HCT116 (cell line): ENCODE measurements at regions not wholly inside any gene's neighbourhood (a gene's known extent, or its start where the extent isn't known, plus 50 kb on each side); places are given as distances from the start of the nearest gene placed in this dataset.
A peak's percentile ranks its signal among the peaks of the same experiment; 100 is the strongest.

Experiments
- ATAC-seq: fragments of 200-7000 bp; cut with Tn5 transposase; 2 replicates; pipeline ENCODE4 v1.9.1; 2020; ENCODE audit warnings: mild to moderate bottlenecking, moderate library complexity
- BruUV-seq: library from RNA; stranded (reverse); fragments of 400-500 nt; replicated peaks from 2 replicates; lab custom pipeline; 2021; lab: Mats Ljungman, UMichigan
- CTCF ChIA-PET: fragments of 300-600 bp; sonication (Branson Sonifier 250); formaldehyde crosslinking; loops from one replicate; lab custom pipeline; 2021; ENCODE audit warnings: antibody characterized with exemption; lab: Charles Lee
- POLR2A ChIA-PET: fragments of 300-600, 350-600 bp; sonication (Branson Sonifier 250); formaldehyde crosslinking; loops from one replicate; lab custom pipeline; 2021; ENCODE audit warnings: antibody characterized with exemption; lab: Charles Lee
- RAD21 ChIA-PET, 2 experiments: fragments of 300-600 bp; sonication (Branson Sonifier 250); formaldehyde crosslinking; loops; one replicate each; lab custom pipeline; 2023; ENCODE audit warnings: low total read pairs in 2 of 2; ENCODE audit not compliant: uncharacterized antibody in 2 of 2, unreplicated experiment in 2 of 2, low non-redundant PET in 1 of 2; lab: Charles Lee
- DNase-seq: peaks from one replicate; pipeline ENCODE4 v3.0.0-alpha.2; 2010; ENCODE audit warnings: low read depth, low spot score
- H2AFZ ChIP-seq: fragments of 200-600 bp; shearing (Covaris generic), sonication (generic); 2 replicates; pipeline ENCODE4 v1.6.1; 2017; ENCODE audit warnings: low read depth, mixed run types, mixed read lengths, antibody characterized with exemption, low read length; ENCODE audit not compliant: poor library complexity, severe bottlenecking
- H3K27ac ChIP-seq: 2 replicates; pipeline ENCODE4 v1.5.1; 2012; ENCODE audit warnings: low read depth, low read length
- H3K27me3 ChIP-seq: fragments of 200-600 bp; sonication (generic); 2 replicates; pipeline ENCODE4 v1.6.1; 2016; ENCODE audit warnings: mixed run types, low read length, mixed read lengths; ENCODE audit not compliant: insufficient read depth
- H3K36me3 ChIP-seq, 2 experiments: fragments of 200-500 bp in 1 of 2; fragments of 200-600 bp in 1 of 2; sonication (Bioruptor generic) in 1 of 2; sonication (generic) in 1 of 2; 2 replicates each; pipeline versions ENCODE4 v1.5.1 to v1.6.1; 2014 to 2016; ENCODE audit warnings: low read length in 2 of 2, inconsistent platforms in 1 of 2, mixed read lengths in 1 of 2, mixed run types in 1 of 2; ENCODE audit not compliant: insufficient read depth in 2 of 2, control insufficient read depth in 1 of 2
- H3K4me1 ChIP-seq, 2 experiments: fragments of 200-600 bp in 1 of 2; sonication (generic) in 1 of 2; 2 replicates each; pipeline versions ENCODE4 v1.5.1 to v1.6.1; 2012 to 2017; ENCODE audit warnings: low read length in 2 of 2, inconsistent platforms in 1 of 2, mild to moderate bottlenecking in 1 of 2, mixed read lengths in 1 of 2, mixed run types in 1 of 2, moderate library complexity in 1 of 2; ENCODE audit not compliant: insufficient read depth in 2 of 2, control insufficient read depth in 1 of 2
- H3K4me2 ChIP-seq: fragments of 200-600 bp; sonication (generic); 2 replicates; pipeline ENCODE4 v1.6.1; 2017; ENCODE audit warnings: mixed run types, low read length, mixed read lengths
- H3K4me3 ChIP-seq, 2 experiments: fragments of 200-600 bp in 1 of 2; sonication (generic) in 1 of 2; replicated peaks in 1 of 2; 2 replicates each; pipeline ENCODE4 v1.5.1; 2011 to 2016; ENCODE audit warnings: low read length in 2 of 2, control low read depth in 1 of 2, low read depth in 1 of 2, mild to moderate bottlenecking in 1 of 2, mixed read lengths in 1 of 2, mixed run types in 1 of 2
- H3K79me2 ChIP-seq: fragments of 200-600 bp; sonication (generic); 2 replicates; pipeline ENCODE4 v1.6.1; 2017; ENCODE audit warnings: mild to moderate bottlenecking, mixed run types, low read length, moderate library complexity, mixed read lengths; ENCODE audit not compliant: insufficient read depth
- H3K9ac ChIP-seq: fragments of 200-600 bp; sonication (generic); 2 replicates; pipeline ENCODE4 v1.6.1; 2016; ENCODE audit warnings: low read length, mixed read lengths
- H3K9me2 ChIP-seq: fragments of 200-600 bp; sonication (generic), shearing (Covaris generic); 2 replicates; pipeline ENCODE4 v1.6.1; 2017; ENCODE audit warnings: mixed run types, mild to moderate bottlenecking, moderate library complexity; ENCODE audit not compliant: insufficient read depth
- H3K9me3 ChIP-seq, 2 experiments: fragments of 200-500 bp in 1 of 2; fragments of 200-600 bp in 1 of 2; sonication (Bioruptor generic) in 1 of 2; sonication (generic) in 1 of 2; 2 replicates each; pipeline ENCODE4 v1.6.1; 2014 to 2017; ENCODE audit warnings: low read length in 2 of 2, mixed read lengths in 2 of 2, inconsistent platforms in 1 of 2, low read depth in 1 of 2, mild to moderate bottlenecking in 1 of 2, mixed run types in 1 of 2, moderate library complexity in 1 of 2; ENCODE audit not compliant: control insufficient read depth in 1 of 2, insufficient read depth in 1 of 2
- H4K20me1 ChIP-seq: fragments of 200-600 bp; sonication (generic), shearing (Covaris generic); 2 replicates; pipeline ENCODE4 v1.6.1; 2017; ENCODE audit warnings: mixed run types, mild to moderate bottlenecking, moderate library complexity; ENCODE audit not compliant: insufficient read depth
- CBX3 ChIP-seq: IDR thresholded peaks from 2 replicates; pipeline ENCODE4 v1.6.1; 2012; ENCODE audit warnings: low read depth
- CEBPB ChIP-seq: IDR thresholded peaks from 2 replicates; pipeline ENCODE4 v1.6.1; 2012; ENCODE audit warnings: low read depth
- EZH2 ChIP-seq: fragments of 200-600 bp; sonication (generic); IDR thresholded peaks from 2 replicates; pipeline ENCODE4 v1.6.1; 2017; ENCODE audit warnings: antibody characterized with exemption, mixed run types
- FOSL1 ChIP-seq: IDR thresholded peaks from 2 replicates; pipeline ENCODE4 v1.6.1; 2012; ENCODE audit warnings: low read depth
- JUND ChIP-seq: IDR thresholded peaks from 2 replicates; pipeline ENCODE4 v1.6.1; 2012
- POLR2A ChIP-seq: IDR thresholded peaks from 2 replicates; pipeline ENCODE4 v1.7.0; 2011; ENCODE audit warnings: borderline replicate concordance; ENCODE audit not compliant: insufficient read depth, insufficient read length; ENCODE audit errors: extremely low read depth
- POLR2AphosphoS5 ChIP-seq: IDR thresholded peaks from 2 replicates; pipeline ENCODE4 v1.6.1; 2011; ENCODE audit warnings: mild to moderate bottlenecking, low read depth, low read length, moderate library complexity
- SIN3A ChIP-seq: IDR thresholded peaks from 2 replicates; pipeline ENCODE4 v1.6.1; 2012; ENCODE audit warnings: low read depth
- SP1 ChIP-seq: IDR thresholded peaks from 2 replicates; pipeline ENCODE4 v1.6.1; 2012; ENCODE audit warnings: low read depth
- TCF7L2 ChIP-seq: IDR thresholded peaks from 2 replicates; pipeline ENCODE4 v1.7.0; 2011; ENCODE audit warnings: borderline replicate concordance, inconsistent platforms; ENCODE audit not compliant: insufficient read depth, insufficient read length; ENCODE audit errors: extremely low read depth
- YY1 ChIP-seq: IDR thresholded peaks from 2 replicates; pipeline ENCODE4 v1.6.1; 2011; ENCODE audit warnings: low read length, low read depth, moderate library complexity, mild to moderate bottlenecking; ENCODE audit not compliant: insufficient replicate concordance; ENCODE audit errors: extremely low read depth
- ZFX ChIP-seq: fragments of 450-650 bp; IDR thresholded peaks from 2 replicates; pipeline ENCODE4 v1.6.1; 2017
- intact Hi-C: fragments of 100-400 bp; cut with micrococcal nuclease; formaldehyde crosslinking; loops from 2 replicates; pipeline ENCODE4 v1.10.0; 2022
- TF ChIP-seq, protein P1 (sequence below): IDR thresholded peaks from 2 replicates; pipeline ENCODE4 v1.6.1; 2012
- TF ChIP-seq, protein P2 (sequence below), 3 experiments: fragments of 200-600 bp in 1 of 3; sonication (generic) in 1 of 3; IDR thresholded peaks in 2 of 3; conservative IDR thresholded peaks in 1 of 3; 2 replicates each; pipeline ENCODE4 v1.5.1; 2012 to 2017; ENCODE audit warnings: low read depth in 2 of 3, low read length in 2 of 3, antibody characterized with exemption in 1 of 3, borderline replicate concordance in 1 of 3, control low read depth in 1 of 3, mild to moderate bottlenecking in 1 of 3, mixed read lengths in 1 of 3, mixed run types in 1 of 3, moderate library complexity in 1 of 3; ENCODE audit not compliant: insufficient read depth in 1 of 3

DNA sequence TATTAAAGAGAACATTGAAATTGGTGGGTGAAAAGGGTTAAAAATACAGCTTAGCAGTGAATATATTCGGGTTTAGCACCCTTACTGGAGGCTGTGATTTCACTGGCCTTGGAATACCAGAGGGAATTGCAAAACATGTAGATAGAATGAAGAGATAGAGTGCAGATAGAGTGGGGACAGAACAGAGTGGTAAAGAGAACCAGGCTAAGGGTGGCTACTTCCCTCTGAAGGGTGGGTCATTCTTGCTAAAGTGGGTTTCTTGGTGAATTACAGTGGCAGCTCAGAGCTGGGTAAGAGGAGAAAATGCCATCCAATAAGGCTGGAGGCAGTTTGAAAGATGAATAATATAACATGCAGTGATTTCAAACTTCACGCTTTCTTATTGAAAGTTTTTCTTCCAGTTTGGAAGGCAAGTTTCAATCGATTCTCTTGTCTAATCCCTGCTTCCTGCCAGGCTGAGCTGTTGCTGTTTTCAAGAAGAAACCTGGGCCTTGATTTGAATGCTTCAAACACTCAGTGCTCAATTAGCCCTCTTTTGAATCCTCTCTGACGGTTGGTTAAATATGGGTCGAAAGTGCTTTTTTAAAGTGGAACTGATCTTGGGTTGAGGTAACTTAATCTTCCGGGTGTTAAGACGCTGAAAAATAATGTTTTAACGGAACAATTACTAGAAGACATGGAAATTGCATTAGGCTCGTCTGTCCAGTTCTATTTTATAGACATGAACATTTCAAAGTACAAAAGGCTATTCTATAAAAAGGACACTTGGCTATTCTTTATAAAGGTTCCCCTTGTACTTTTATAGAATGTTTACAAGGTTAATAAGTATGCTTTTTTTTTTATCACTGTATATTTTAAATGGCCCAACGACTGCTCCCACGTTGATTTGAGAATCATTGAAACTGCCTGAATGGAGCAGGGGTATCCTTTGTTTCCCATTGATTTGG lies 203.3 kb downstream of the BCAS1 start:
- peak overlapping the region in 1 of 2 experiments; percentile 44; a peak in 3 of 4 replicates for H3K4me3 ChIP-seq

DNA sequence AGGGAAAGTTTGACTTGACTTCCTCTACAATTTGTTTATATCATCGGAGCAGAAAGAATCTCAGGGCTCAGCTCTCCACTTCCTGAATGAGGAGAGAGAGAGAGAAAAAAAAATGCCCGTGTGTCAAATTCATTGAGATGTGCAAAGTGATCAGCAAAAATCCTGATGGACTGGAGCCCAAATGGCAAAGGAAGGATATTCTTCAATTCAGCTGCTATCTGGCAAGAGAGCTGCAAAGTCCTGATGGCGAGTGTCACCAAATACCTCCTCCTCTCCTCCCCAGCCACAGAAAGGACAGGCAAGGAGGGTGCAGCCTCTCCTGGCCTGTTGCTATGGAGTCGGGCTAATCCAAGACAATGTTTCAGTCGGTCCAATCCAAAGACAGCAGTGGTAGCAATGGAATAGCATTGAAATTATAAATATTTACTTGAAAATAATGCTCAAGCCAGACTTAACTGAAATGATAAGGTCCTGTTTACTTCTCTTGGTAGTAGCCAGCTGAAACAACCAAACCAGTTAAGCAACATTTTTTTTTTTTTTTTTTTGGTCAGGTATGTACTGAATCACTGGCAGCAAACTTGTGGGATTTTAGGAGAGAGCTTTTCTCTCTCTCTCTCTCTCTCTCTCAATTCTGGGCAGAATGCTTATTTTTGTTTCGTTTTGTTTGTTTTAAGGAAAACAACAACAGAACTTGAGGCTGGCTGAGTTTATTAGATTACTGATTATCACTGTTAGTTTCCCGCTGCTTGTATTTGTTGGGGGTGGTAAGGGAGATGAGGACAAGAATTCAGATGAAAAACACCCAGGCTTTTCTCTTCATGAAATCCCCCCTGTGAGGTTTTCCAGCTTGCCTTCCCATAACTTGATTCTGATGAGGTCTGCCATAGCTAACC lies 204.2 kb downstream of the BCAS1 start:
- Histone ChIP-seq H2AFZ (peak overlapping the region; percentile 98), H3K4me2 (peak overlapping the region; percentile 67), H3K27ac (peak overlapping the region; percentile 40; the same call in 1 of the 2 replicates), H3K9me3 (no peaks in the 10 kb centered on the region), H3K4me1 (peaks cover 31 to 39% of the 10 kb centered on the region in 2 experiments), H3K4me3 (peak overlapping the region; percentile 13 to 44), H3K79me2 (no peaks in the 10 kb centered on the region), H3K27me3 (no peaks in the 10 kb centered on the region), H3K9ac (peak overlapping the region; percentile 34), H3K36me3 (no peaks in the 10 kb centered on the region), H3K9me2 (no peaks in the 10 kb centered on the region), H4K20me1 (no peaks in the 10 kb centered on the region)
- no TSS peak for BruUV-seq
- peak; percentile 70 for ATAC-seq
- no peak for DNase-seq
- RAD21 ChIA-PET = no interaction called here
- POLR2A ChIA-PET = interaction anchor here (0.6 to 1.2 kb wide), 2 partner anchors 37 to 243 kb away, joined by 3 read pairs; no protein-coding TSS in a partner anchor
- intact Hi-C loops = loop anchor here (5.0 kb wide), 1 partner anchor 274 kb away; the partner anchor contains the start of gene ZNF217
- CTCF ChIA-PET = no interaction called here
- no peak for TF ChIP-seq POLR2AphosphoS5
- no peak for TF ChIP-seq CBX3
- no peak for TF ChIP-seq EZH2
- no peak for TF ChIP-seq YY1
- TF ChIP-seq, protein P1, sequence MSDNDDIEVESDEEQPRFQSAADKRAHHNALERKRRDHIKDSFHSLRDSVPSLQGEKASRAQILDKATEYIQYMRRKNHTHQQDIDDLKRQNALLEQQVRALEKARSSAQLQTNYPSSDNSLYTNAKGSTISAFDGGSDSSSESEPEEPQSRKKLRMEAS = no peak
- TF ChIP-seq, protein P2, sequence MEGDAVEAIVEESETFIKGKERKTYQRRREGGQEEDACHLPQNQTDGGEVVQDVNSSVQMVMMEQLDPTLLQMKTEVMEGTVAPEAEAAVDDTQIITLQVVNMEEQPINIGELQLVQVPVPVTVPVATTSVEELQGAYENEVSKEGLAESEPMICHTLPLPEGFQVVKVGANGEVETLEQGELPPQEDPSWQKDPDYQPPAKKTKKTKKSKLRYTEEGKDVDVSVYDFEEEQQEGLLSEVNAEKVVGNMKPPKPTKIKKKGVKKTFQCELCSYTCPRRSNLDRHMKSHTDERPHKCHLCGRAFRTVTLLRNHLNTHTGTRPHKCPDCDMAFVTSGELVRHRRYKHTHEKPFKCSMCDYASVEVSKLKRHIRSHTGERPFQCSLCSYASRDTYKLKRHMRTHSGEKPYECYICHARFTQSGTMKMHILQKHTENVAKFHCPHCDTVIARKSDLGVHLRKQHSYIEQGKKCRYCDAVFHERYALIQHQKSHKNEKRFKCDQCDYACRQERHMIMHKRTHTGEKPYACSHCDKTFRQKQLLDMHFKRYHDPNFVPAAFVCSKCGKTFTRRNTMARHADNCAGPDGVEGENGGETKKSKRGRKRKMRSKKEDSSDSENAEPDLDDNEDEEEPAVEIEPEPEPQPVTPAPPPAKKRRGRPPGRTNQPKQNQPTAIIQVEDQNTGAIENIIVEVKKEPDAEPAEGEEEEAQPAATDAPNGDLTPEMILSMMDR (IDR thresholded peaks at IDR 0.05 in 2 of 3, conservative IDR thresholded peaks at IDR 0.05 in 1 of 3; ENCODE audit: borderline replicate concordance in 1 of 3, insufficient read depth in 1 of 3, low read depth in 2 of 3, low read length in 2 of 3) = no peak
- no peak for TF ChIP-seq POLR2A
- TF ChIP-seq FOSL1 = 0 out of 2 replicates have a peak, but pooled peaks have one; percentile 11
- TF ChIP-seq ZFX = no peak
- peak; percentile 33; the same call in 1 of the 2 replicates for TF ChIP-seq SIN3A
- peak; percentile 30; the same call in 1 of the 2 replicates for TF ChIP-seq SP1

More for the DNA sequence above, 203.3 kb downstream of the BCAS1 start:
- no peak for TF ChIP-seq TCF7L2
- TF ChIP-seq SP1 = no peak
- TF ChIP-seq JUND = no peak
- TF ChIP-seq CEBPB = no peak; the same call in 1 of the 2 replicates
- ATAC-seq (no peak), DNase-seq (no peak)
- H3K27me3 ChIP-seq = no peaks in the 10 kb centered on the region
- H3K9me3 ChIP-seq = no peaks in the 10 kb centered on the region
- peaks cover 31 to 39% of the 10 kb centered on the region in 2 experiments for H3K4me1 ChIP-seq
- H2AFZ ChIP-seq = peak overlapping the region; percentile 98
- H3K79me2 ChIP-seq = no peaks in the 10 kb centered on the region
- BruUV-seq = no TSS peak
- CTCF ChIA-PET = no interaction called here
- H3K27ac ChIP-seq = peak overlapping the region; percentile 40; the same call in 1 of the 2 replicates
- POLR2A ChIA-PET = interaction anchor here (0.6 kb wide), 1 partner anchor 244 kb away, joined by 3 read pairs; no protein-coding TSS in a partner anchor
- H3K4me2 ChIP-seq = peak overlapping the region; percentile 67
- intact Hi-C loops = loop anchor here (5.0 kb wide), 1 partner anchor 275 kb away; the partner anchor contains the start of gene ZNF217
- RAD21 ChIA-PET = no interaction called here
- no peaks in the 10 kb centered on the region for H3K36me3 ChIP-seq
- H3K9ac ChIP-seq = peak overlapping the region; percentile 34
- no peaks in the 10 kb centered on the region for H4K20me1 ChIP-seq
- H3K9me2 ChIP-seq = no peaks in the 10 kb centered on the region
